Activated T-cell treated with anti-CD3 and anti-CD28 coated beads for 48 hours (primary cell): ENCODE measurements at regions not wholly inside any gene's neighbourhood (a gene's known extent, or its start where the extent isn't known, plus 50 kb on each side); places are given as distances from the start of the nearest gene placed in this dataset.
"Not testable (repeated sequence)": the region's sequence is repeated elsewhere in the genome, so short reads cannot be mapped to it uniquely, and the experiment has no call there.

Experiments used
- DNase-seq: peaks from one replicate; pipeline ENCODE4 v3.0.0-alpha.2; 2020; ENCODE audit warnings: low read depth

DNA sequence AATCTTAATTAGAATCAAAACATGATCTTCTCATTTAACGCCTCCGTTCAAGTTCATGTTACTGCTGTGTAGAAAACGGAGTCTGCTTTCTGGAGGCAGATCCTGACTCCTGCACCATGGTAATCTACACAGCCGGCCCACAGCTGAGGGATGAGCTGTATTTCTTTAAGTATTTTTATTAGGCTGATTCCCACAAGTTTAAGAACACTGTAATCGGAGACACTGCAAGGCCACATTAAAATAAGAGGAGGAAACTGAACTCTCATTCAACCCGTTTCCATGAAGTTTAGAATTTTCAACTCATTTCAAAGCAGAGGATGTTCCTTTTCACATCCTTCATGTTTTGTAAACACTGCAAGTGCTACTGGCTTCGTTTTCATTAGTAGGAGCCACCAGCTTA lies 372.2 kb downstream of the NFIB start:
- no peak for DNase-seq

GRCh38 chr9:13939701-13940490 lies 374.0 kb downstream of the NFIB start:
- DNase-seq, result no peak

DNA sequence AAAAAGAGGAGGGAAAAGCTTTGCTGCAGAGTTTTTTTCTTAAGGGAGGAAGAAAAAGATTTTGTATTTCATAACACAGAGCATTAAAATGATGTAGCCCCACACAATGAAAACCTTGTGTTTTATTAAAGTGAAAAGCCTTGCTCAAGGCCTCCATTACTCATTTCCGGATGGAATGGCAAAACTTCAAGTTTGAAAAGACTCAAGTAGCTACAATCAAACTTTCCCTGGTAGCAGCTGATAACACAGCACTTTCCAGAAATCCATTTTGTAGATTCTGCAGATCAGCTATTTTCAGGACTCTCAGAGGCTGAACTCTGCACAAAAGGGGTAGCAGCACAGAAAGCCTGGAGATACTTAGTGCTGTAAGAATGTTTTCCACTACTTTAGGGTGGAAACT lies 374.8 kb downstream of the NFIB start:
- no peak for DNase-seq

DNA sequence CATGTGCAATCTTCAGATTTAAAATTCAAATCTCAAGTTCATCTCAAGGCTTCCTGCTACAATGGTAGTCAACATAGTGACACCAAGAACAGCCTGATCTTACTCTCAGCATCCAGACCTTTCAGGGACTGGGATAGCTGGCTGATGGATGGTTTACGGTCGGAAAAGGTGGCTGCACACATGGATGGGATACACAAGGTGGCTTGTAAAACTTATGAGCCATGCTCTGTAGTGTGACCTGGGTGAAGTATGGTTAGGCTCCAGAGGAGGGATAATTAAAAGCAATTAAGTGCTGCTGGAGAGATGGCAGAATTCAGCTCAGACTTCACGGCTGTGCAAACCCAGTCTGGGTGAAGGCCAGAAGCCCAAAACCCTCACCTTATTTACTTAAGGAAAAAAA lies 379.5 kb downstream of the NFIB start:
- no peak for DNase-seq

DNA sequence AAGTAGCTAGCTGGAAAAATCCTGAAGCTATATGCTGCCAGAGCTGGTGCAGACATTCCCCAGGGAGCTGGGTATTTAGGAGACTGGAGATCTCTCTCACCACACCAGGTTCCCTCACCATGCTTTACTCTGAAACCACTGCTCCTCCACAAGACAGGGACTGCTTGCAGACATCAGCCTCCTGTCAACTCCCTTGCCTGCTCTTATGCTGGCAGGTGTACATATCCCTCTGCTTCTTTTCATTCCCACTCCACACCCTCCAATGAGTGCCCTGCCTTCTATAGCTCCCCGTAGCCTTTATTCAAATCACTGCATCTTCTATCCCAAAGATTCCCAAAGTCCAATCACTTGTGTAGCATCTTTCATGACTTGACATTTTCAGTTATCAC lies 380.7 kb downstream of the NFIB start:
- DNase-seq, result no peak

DNA sequence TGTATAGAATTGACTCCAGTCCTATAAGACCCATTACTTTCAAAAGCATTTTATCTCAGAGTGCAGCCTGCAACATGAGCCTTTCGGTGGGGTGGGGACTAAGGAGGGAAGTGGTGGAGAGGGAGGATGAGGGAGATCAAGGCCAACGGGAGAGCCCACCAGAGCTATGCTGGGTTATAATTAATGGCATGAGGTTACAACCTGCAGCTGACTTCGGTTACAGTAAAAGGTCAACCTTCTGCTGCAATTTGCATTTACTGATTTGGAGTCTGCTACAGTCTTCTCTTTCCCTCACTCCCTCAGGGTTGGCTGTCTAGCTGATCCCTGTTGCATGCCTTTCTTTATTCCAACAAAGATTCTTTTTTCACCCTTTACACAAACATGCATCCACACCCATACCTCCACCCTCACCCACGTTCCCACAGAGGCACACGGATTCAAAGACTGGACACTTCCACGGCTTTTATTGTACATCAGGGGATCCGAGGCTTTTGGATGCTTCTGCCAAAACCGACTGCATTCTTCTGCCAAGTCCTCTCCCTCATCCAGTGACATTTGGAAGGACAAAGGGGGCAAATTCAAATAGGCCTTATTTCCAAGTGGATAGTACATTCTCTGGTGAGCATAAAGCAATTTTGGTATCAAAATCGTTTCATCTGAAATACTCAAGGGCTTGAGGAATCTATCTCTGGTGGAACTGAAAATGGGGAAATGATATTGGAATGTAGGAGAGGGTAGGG lies 381.2 kb downstream of the NFIB start:
- no peak for DNase-seq

- DNase-seq, result no peak
Observed at GRCh38 chr9:13929013-13929412, 384.9 kb downstream of the NFIB start.

- DNase-seq, result no peak
Observed at GRCh38 chr9:13923381-13923780, 390.6 kb downstream of the NFIB start.

DNA sequence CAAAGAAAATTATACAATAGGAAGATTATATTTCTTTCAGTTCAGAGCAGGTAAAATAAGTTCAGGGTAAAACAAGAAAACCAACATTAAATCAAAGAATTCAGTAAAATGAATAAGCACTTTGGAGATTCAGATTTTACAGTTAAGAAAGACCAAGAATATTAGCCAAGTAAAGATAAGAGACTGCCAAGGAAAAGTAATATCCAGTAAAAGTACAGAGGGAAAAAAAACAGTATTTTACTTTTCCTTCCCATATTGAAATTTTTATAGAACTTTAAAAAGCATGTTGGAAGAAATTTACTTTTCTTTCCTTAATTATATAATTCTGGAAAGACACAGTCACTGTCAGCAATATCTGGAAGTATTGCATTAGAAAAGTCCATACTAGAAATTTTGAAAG lies 393.4 kb downstream of the NFIB start:
- no peak for DNase-seq

- no peak for DNase-seq
Observed at GRCh38 chr9:13919401-13919800, 394.5 kb downstream of the NFIB start.

DNA sequence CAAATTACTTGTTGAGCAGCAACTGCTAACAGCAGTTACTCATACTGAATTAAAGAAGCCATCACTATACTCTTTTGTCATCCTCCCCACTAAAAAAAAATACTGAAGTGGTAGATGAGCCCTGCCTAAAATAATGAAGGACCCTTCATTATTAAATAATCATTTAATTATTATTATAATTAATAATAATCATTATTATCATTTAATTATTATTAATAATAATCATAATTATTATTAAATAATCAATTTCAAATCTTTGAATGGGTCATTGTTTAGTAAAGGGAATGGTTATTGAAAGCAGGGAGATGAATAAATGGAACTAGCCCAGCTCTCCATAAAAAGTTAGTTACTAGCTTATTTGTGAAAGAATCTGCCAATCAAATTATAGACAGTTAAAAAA lies 396.4 kb downstream of the NFIB start:
- DNase-seq, result no peak

- DNase-seq, result no peak
Observed at GRCh38 chr9:13915591-13916301, 398.2 kb downstream of the NFIB start.

- DNase-seq, result no peak
Observed at GRCh38 chr9:13915131-13915530, 398.8 kb downstream of the NFIB start.

GRCh38 chr9:13911473-13911872 lies 402.5 kb downstream of the NFIB start:
- no peak for DNase-seq

DNA sequence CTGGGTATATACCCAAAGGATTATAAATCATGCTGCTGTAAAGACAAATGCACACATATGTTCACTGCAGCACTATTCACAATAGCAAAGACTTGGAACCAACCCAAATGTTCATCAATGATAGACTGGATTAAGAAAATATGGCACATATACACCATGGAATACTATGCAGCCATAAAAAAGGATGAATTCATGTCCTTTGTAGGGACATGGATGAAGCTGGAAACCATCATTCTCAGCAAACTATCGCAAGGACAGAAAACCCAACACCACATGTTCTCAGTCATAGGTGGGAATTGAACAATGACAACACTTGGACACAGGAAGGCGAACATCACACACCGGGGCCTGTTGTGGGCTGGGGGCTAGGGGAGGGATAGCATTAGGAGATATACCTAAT lies 406.1 kb downstream of the NFIB start:
- DNase-seq, result not testable (repeated sequence)

GRCh38 chr9:13904746-13905145 lies 409.2 kb downstream of the NFIB start:
- no peak for DNase-seq

DNA sequence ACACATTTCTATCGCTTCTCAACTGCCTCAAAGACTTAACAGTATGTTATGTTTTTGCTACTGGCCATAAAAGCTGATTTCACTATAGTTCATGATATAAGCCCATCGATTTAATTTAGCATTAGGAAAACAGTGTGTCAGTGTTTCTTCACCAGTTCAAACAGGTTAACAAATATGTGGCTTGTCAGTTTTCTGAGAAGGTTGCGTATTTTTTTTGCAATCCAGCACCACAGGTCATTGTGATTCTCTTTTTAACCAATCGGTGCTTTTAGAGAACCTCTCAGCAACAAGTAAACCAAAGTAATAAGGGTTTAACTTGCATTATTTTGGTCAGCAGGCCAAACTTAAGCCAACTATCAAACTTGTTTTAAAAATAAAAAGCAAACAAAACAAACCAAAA lies 409.6 kb downstream of the NFIB start:
- DNase-seq, result no peak

DNA sequence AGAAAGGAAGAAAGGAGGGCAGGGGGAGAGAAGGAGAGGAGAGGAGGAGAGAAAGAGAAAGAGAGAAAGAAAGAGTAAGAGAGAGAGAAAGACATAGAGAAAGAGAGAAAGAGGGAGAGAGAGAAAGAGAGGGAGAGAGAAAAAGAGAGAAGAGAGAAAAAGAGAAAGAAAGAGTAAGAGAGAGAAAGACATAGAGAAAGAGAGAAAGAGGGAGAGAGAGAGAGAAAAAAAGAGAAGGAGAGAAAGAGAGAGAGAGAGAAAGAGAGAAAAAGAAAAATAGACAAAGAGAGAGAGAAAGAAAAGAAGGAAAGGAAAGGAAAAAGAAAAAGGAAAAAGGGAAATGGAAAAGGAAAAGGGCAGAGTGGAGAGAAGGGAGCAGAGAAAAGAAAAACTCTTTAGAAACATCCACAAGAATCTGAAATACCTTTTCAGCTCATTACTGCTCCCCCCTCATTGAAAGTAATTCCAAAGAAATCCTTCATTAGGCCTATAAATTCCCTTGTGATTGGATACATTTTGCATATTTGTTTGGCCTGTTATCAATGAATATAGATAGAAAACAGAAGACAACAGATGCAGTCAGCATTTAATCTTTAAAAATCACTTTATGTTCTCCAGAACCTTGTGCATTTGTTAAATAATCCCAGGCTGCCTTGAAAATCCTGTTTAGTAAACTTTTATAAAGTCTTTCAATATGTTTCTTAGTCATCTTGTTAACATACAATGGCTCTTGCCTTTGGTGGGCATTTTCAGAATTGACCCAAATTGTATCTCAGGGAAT lies 411.5 kb downstream of the NFIB start:
- no peak for DNase-seq

DNA sequence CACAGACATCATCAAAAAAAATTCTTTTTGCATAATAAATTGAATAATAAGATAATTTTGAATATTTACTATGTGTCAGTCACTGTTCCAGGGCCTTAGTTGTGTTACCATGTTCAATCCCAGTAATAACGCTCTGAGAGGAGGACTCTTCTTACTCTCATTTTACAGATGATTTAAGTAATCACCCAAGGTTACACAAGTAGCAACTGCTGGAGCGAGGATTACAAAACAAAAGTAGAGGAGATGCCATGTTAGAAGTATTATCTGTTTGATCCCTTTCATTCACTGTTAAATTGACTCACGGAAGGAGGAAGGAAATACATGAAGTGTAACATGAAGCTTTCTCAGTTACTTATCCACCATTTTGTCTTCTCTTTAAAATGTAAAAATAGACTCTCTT lies 412.8 kb downstream of the NFIB start:
- no peak for DNase-seq

GRCh38 chr9:13900449-13900848 lies 413.5 kb downstream of the NFIB start:
- DNase-seq, result no peak

- no peak for DNase-seq
Observed at GRCh38 chr9:13899924-13900323, 414.0 kb downstream of the NFIB start.

DNA sequence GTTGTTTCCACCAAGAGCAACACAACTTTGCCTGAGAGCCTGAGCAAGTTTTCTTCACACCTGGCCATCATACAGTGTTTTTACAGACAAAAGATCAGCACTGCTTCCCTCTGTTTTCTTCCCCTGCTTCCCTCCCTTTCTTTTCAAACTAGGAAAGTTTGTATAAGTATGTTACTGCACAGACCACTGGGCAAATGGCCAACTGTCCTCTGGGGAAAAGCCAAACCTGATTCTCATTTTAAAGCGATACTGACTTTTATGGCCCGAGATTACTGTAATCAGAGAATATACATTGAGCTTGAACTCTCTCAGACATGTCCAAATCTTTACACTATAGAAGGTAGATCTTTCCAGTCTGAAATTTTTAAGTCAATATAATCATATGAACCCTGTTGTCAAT lies 415.0 kb downstream of the NFIB start:
- no peak for DNase-seq
